ENCODE measurements at regions not wholly inside any gene's neighbourhood (a gene's known extent, or its start where the extent isn't known, plus 50 kb on each side); places are given as distances from the start of the nearest gene placed in this dataset.
"Not testable (repeated sequence)": the region's sequence is repeated elsewhere in the genome, so short reads cannot be mapped to it uniquely, and the experiment has no call there.

DNA sequence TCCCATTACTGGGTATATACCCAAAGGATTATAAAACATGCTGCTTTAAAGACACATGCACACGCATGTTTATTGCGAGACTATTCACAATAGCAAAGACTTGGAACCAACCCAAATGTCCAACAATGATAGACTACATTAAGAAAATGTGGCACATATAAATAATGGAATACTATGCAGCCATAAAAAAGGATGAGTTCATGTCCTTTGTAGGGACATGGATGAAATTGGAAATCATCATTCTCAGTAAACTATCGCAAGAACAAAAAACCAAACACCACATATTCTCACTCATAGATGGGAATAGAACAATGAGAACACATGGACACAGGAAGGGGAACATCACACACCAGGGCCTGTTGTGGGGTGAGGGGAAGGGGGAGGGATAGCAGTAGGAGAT is 65.5 kb upstream of the POU3F4 start:
- TF ChIP-seq EZH2phosphoT487 (IDR thresholded peaks at IDR 0.05; ENCODE audit: low read length); EZH2 (optimal IDR thresholded peaks at IDR 0.05; ENCODE audit: low read depth, low read length): not testable (repeated sequence)
- TF ChIP-seq, protein P1, sequence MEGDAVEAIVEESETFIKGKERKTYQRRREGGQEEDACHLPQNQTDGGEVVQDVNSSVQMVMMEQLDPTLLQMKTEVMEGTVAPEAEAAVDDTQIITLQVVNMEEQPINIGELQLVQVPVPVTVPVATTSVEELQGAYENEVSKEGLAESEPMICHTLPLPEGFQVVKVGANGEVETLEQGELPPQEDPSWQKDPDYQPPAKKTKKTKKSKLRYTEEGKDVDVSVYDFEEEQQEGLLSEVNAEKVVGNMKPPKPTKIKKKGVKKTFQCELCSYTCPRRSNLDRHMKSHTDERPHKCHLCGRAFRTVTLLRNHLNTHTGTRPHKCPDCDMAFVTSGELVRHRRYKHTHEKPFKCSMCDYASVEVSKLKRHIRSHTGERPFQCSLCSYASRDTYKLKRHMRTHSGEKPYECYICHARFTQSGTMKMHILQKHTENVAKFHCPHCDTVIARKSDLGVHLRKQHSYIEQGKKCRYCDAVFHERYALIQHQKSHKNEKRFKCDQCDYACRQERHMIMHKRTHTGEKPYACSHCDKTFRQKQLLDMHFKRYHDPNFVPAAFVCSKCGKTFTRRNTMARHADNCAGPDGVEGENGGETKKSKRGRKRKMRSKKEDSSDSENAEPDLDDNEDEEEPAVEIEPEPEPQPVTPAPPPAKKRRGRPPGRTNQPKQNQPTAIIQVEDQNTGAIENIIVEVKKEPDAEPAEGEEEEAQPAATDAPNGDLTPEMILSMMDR (IDR thresholded peaks at IDR 0.05; ENCODE audit: low read length): not testable (repeated sequence)

Data from MM.1S (cell line).